GM12878 (cell line): ENCODE measurements at regions not wholly inside any gene's neighbourhood (a gene's known extent, or its start where the extent isn't known, plus 50 kb on each side); places are given as distances from the start of the nearest gene placed in this dataset.

Experiments
- POLR2AphosphoS5 ChIP-seq: IDR thresholded peaks from 2 replicates; pipeline ENCODE4 v1.6.1; 2011; ENCODE audit warnings: mild to moderate bottlenecking, low read length, inconsistent platforms
- TF ChIP-seq, protein P1 (sequence below), 3 experiments: IDR thresholded peaks in 2 of 3; conservative IDR thresholded peaks in 1 of 3; 2 replicates each; pipeline ENCODE4 v1.5.1; 2011; ENCODE audit warnings: low read depth in 3 of 3, low read length in 3 of 3, mild to moderate bottlenecking in 3 of 3, control low read depth in 2 of 3, moderate library complexity in 2 of 3, inconsistent platforms in 1 of 3, mixed read lengths in 1 of 3; ENCODE audit not compliant: control insufficient read depth in 2 of 3, insufficient read depth in 1 of 3; ENCODE audit errors: extremely low read depth in 1 of 3

DNA sequence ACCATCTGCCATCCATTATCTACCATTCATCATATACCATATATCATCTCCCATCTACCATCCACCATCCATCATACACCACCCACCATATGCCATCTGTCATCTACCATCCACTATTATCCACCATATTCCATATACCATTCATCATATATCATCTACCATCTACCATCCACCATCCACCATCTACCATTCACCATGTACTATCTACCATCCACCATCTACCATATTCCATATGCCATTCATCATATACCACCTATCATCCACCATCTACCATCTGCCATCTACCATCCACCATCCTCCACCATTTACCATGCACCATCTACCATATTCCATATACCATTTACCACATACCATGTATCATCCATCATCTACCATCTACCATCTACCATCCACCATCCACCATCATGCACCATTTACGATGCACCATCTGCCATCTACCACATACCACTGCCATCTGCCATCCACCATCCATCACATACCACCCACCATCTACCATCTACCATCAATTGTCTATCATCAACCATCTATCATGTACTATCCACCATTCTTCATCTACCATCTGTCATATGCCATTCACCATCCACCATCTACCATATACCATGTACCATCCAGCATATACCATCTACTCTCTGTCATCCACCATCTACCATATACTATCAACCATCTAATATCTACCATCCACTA is 50.6 kb upstream of the RAB4A start:
- TF ChIP-seq, protein P1, sequence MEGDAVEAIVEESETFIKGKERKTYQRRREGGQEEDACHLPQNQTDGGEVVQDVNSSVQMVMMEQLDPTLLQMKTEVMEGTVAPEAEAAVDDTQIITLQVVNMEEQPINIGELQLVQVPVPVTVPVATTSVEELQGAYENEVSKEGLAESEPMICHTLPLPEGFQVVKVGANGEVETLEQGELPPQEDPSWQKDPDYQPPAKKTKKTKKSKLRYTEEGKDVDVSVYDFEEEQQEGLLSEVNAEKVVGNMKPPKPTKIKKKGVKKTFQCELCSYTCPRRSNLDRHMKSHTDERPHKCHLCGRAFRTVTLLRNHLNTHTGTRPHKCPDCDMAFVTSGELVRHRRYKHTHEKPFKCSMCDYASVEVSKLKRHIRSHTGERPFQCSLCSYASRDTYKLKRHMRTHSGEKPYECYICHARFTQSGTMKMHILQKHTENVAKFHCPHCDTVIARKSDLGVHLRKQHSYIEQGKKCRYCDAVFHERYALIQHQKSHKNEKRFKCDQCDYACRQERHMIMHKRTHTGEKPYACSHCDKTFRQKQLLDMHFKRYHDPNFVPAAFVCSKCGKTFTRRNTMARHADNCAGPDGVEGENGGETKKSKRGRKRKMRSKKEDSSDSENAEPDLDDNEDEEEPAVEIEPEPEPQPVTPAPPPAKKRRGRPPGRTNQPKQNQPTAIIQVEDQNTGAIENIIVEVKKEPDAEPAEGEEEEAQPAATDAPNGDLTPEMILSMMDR (IDR thresholded peaks at IDR 0.05 in 2 of 3, conservative IDR thresholded peaks at IDR 0.05 in 1 of 3; ENCODE audit: control insufficient read depth in 2 of 3, extremely low read depth in 1 of 3, insufficient read depth in 1 of 3, low read depth in 3 of 3, low read length in 3 of 3) = no peak
- TF ChIP-seq POLR2AphosphoS5 = no peak
